HEK293 (cell line): ENCODE measurements at regions not wholly inside any gene's neighbourhood (a gene's known extent, or its start where the extent isn't known, plus 50 kb on each side); places are given as distances from the start of the nearest gene placed in this dataset.

Source experiments
- CTCF ChIA-PET: fragments of 350-600 bp; formaldehyde crosslinking; extraction: SDS; loops from one replicate; lab custom pipeline; 2021; ENCODE audit warnings: antibody characterized with exemption; lab: Yijun Ruan, JAX
- POLR2A ChIA-PET: fragments of 300-600 bp; formaldehyde crosslinking; extraction: SDS; loops from one replicate; lab custom pipeline; 2020; ENCODE audit warnings: antibody characterized with exemption, inconsistent platforms; lab: Yijun Ruan, JAX
- H3K27ac ChIP-seq: fragments of 200-500 bp; sonication (Bioruptor generic); 2 replicates; pipeline ENCODE4 v1.5.1; 2014; ENCODE audit warnings: low read depth, low read length, control low read depth, inconsistent platforms; ENCODE audit errors: extremely low read depth
- H3K36me3 ChIP-seq, 2 experiments: fragments of 200-500 bp in 1 of 2; sonication (Bioruptor generic) in 1 of 2; 1 replicate in 1 of 2; 2 replicates in 1 of 2; pipeline ENCODE4 v1.5.1; 2014 to 2017; ENCODE audit warnings: inconsistent platforms in 2 of 2, low read length in 2 of 2; ENCODE audit not compliant: control insufficient read depth in 2 of 2, insufficient read depth in 1 of 2
- H3K4me1 ChIP-seq: fragments of 200-500 bp; sonication (Bioruptor generic); 2 replicates; pipeline ENCODE4 v1.5.1; 2014; ENCODE audit warnings: mild to moderate bottlenecking, low read length, inconsistent platforms; ENCODE audit not compliant: control insufficient read depth, insufficient read depth
- H3K4me3 ChIP-seq: 2 replicates; pipeline ENCODE4 v1.5.1; 2011; ENCODE audit warnings: low read depth, mild to moderate bottlenecking, control low read depth, low read length, moderate library complexity
- H3K9me3 ChIP-seq: fragments of 200-500 bp; sonication (Bioruptor generic); 2 replicates; pipeline ENCODE4 v1.5.1; 2014; ENCODE audit warnings: low read depth, low read length, inconsistent platforms; ENCODE audit not compliant: control insufficient read depth, insufficient read depth
- KLF1 ChIP-seq: fragments of 450-650 bp; formaldehyde crosslinking; IDR thresholded peaks from 2 replicates; pipeline ENCODE4 v1.5.1; 2016; ENCODE audit warnings: missing biosample characterization, missing genetic modification characterization
- MEIS1 ChIP-seq: sonication (generic); formaldehyde crosslinking; IDR thresholded peaks from 2 replicates; pipeline ENCODE4 v1.8.1; 2022; ENCODE audit warnings: missing genetic modification reagents, mild to moderate bottlenecking, borderline replicate concordance
- SP2 ChIP-seq: fragments of 450-650 bp; formaldehyde crosslinking; IDR thresholded peaks from 2 replicates; pipeline ENCODE4 v1.5.1; 2016; ENCODE audit warnings: missing biosample characterization, missing genetic modification characterization
- TRIM28 ChIP-seq: IDR thresholded peaks from 2 replicates; pipeline ENCODE4 v1.6.1; 2011; ENCODE audit warnings: low read length, control low read depth, borderline replicate concordance
- ZBTB1 ChIP-seq: fragments of 450-650 bp; formaldehyde crosslinking; IDR thresholded peaks from 2 replicates; pipeline ENCODE4 v1.5.1; 2016; ENCODE audit warnings: missing biosample characterization, missing genetic modification characterization
- ZBTB20 ChIP-seq: fragments of 450-650 bp; formaldehyde crosslinking; IDR thresholded peaks from 2 replicates; pipeline ENCODE4 v1.5.1; 2016; ENCODE audit warnings: missing biosample characterization, missing genetic modification characterization
- ZFP69B ChIP-seq: fragments of 450-650 bp; formaldehyde crosslinking; IDR thresholded peaks from 2 replicates; pipeline ENCODE4 v1.5.1; 2016; ENCODE audit warnings: missing biosample characterization, missing genetic modification characterization
- ZIC2 ChIP-seq: fragments of 450-650 bp; formaldehyde crosslinking; IDR thresholded peaks from 2 replicates; pipeline ENCODE4 v1.5.1; 2016; ENCODE audit warnings: missing biosample characterization, missing genetic modification characterization
- ZNF132 ChIP-seq: fragments of 450-650 bp; formaldehyde crosslinking; IDR thresholded peaks from 2 replicates; pipeline ENCODE4 v1.5.1; 2017; ENCODE audit warnings: missing biosample characterization, missing genetic modification characterization, borderline replicate concordance
- ZNF146 ChIP-seq: fragments of 450-650 bp; formaldehyde crosslinking; IDR thresholded peaks from 2 replicates; pipeline ENCODE4 v1.5.1; 2016; ENCODE audit warnings: missing biosample characterization, missing genetic modification characterization
- ZNF155 ChIP-seq: fragments of 450-650 bp; formaldehyde crosslinking; IDR thresholded peaks from 2 replicates; pipeline ENCODE4 v1.5.1; 2016; ENCODE audit warnings: missing biosample characterization, missing genetic modification characterization
- ZNF223 ChIP-seq: fragments of 450-650 bp; formaldehyde crosslinking; IDR thresholded peaks from 2 replicates; pipeline ENCODE4 v1.5.1; 2016; ENCODE audit warnings: missing biosample characterization, missing genetic modification characterization
- ZNF266 ChIP-seq: fragments of 450-650 bp; formaldehyde crosslinking; IDR thresholded peaks from 2 replicates; pipeline ENCODE4 v1.5.1; 2016; ENCODE audit warnings: missing biosample characterization, missing genetic modification characterization, low read depth
- ZNF501 ChIP-seq: fragments of 450-650 bp; formaldehyde crosslinking; IDR thresholded peaks from 2 replicates; pipeline ENCODE4 v1.5.1; 2016; ENCODE audit warnings: missing biosample characterization, missing genetic modification characterization
- ZNF510 ChIP-seq: fragments of 450-650 bp; formaldehyde crosslinking; IDR thresholded peaks from 2 replicates; pipeline ENCODE4 v1.5.1; 2018; ENCODE audit warnings: mild to moderate bottlenecking, missing genetic modification characterization, missing biosample characterization; ENCODE audit not compliant: insufficient replicate concordance
- ZNF610 ChIP-seq: fragments of 450-650 bp; formaldehyde crosslinking; IDR thresholded peaks from 2 replicates; pipeline ENCODE4 v1.5.1; 2016; ENCODE audit warnings: missing biosample characterization, missing genetic modification characterization, borderline replicate concordance
- ZNF830 ChIP-seq: fragments of 450-650 bp; IDR thresholded peaks from 2 replicates; pipeline ENCODE4 v1.5.0; 2018; ENCODE audit warnings: missing biosample characterization, missing genetic modification characterization, low read depth, mild to moderate bottlenecking, moderate library complexity
- TF ChIP-seq, protein P1 (sequence below): fragments of 450-650 bp; formaldehyde crosslinking; IDR thresholded peaks from 2 replicates; pipeline ENCODE4 v1.5.1; 2017; ENCODE audit warnings: missing biosample characterization, missing genetic modification characterization
- TF ChIP-seq, protein P2 (sequence below): fragments of 450-650 bp; IDR thresholded peaks from 2 replicates; pipeline ENCODE4 v1.5.1; 2018; ENCODE audit warnings: missing biosample characterization, mild to moderate bottlenecking, missing genetic modification characterization
- TF ChIP-seq, protein P3 (sequence below): fragments of 450-650 bp; formaldehyde crosslinking; IDR thresholded peaks from 2 replicates; pipeline ENCODE4 v1.5.1; 2016; ENCODE audit warnings: missing biosample characterization, missing genetic modification characterization
- TF ChIP-seq, protein P4 (sequence below): fragments of 450-650 bp; formaldehyde crosslinking; IDR thresholded peaks from 2 replicates; pipeline ENCODE4 v1.5.1; 2016; ENCODE audit warnings: missing biosample characterization, missing genetic modification characterization
- TF ChIP-seq, protein P5 (sequence below): fragments of 450-650 bp; formaldehyde crosslinking; IDR thresholded peaks from 2 replicates; pipeline ENCODE4 v1.5.1; 2016; ENCODE audit warnings: missing biosample characterization, missing genetic modification characterization

DNA sequence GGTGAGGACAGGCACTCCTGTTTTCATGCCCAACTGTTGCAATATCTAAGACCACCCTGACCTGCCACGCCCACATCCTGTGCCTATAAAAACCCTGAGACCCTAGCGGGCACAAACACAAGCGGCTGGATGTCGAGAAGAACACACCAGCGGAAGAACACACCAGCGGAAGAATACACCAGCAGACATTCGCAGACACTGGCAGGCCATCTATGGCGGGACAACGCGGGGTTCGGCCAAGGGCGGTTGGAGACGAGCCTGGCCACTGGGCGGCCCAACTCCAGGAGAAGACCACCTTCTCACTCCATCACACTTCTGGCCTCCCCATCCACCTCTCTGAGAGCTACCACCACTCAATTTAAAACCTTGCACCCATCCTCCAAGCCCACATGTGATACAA, 361.4 kb downstream of the FAT4 start:
- H3K4me1 ChIP-seq: no peaks in the 10 kb centered on the region
- H3K4me3 ChIP-seq: no peak overlapping the region
- no peak overlapping the region for H3K27ac ChIP-seq
- no peaks in the 10 kb centered on the region for H3K9me3 ChIP-seq
- ChIA-PET POLR2A (no interaction called here), CTCF (no interaction called here)
- no peak for TF ChIP-seq TRIM28
- TF ChIP-seq, protein P1, sequence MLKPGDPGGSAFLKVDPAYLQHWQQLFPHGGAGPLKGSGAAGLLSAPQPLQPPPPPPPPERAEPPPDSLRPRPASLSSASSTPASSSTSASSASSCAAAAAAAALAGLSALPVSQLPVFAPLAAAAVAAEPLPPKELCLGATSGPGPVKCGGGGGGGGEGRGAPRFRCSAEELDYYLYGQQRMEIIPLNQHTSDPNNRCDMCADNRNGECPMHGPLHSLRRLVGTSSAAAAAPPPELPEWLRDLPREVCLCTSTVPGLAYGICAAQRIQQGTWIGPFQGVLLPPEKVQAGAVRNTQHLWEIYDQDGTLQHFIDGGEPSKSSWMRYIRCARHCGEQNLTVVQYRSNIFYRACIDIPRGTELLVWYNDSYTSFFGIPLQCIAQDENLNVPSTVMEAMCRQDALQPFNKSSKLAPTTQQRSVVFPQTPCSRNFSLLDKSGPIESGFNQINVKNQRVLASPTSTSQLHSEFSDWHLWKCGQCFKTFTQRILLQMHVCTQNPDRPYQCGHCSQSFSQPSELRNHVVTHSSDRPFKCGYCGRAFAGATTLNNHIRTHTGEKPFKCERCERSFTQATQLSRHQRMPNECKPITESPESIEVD (tag by site-specific recombination): no peak
- no peaks in the 10 kb centered on the region for H3K36me3 ChIP-seq

DNA sequence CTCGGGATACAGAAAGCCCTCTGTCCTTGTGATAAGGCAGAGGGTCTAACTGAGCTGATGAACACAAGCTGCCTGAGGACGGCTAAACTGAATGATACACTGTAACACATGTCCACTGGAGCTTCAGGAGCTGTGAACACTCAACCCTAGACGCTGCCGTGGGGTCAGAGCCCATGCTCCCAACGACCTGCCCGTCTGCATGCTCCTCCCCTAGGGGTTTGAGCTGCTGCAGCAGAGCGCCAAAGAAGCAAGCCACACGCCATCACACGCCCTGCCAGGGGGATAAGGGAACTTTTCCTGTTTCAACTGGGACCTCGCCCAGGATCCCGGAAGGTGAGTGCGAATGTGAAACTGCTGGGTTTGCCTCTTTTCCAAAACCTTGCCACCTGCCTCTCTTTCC, 361.8 kb downstream of the FAT4 start:
- CTCF ChIA-PET: no interaction called here
- TF ChIP-seq, protein P2, sequence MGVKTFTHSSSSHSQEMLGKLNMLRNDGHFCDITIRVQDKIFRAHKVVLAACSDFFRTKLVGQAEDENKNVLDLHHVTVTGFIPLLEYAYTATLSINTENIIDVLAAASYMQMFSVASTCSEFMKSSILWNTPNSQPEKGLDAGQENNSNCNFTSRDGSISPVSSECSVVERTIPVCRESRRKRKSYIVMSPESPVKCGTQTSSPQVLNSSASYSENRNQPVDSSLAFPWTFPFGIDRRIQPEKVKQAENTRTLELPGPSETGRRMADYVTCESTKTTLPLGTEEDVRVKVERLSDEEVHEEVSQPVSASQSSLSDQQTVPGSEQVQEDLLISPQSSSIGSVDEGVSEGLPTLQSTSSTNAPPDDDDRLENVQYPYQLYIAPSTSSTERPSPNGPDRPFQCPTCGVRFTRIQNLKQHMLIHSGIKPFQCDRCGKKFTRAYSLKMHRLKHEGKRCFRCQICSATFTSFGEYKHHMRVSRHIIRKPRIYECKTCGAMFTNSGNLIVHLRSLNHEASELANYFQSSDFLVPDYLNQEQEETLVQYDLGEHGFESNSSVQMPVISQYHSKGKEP (tag by site-specific recombination): no peak
- TF ChIP-seq ZNF266 (no peak), ZNF610 (no peak), ZIC2 (tag by site-specific recombination) (no peak), ZNF146 (tag by site-specific recombination) (no peak), ZNF132 (tag by site-specific recombination) (no peak), ZNF223 (tag by site-specific recombination) (no peak), KLF1 (tag by site-specific recombination) (no peak), ZNF501 (tag by site-specific recombination) (no peak), ZBTB20 (tag by site-specific recombination) (no peak), ZNF510 (tag by site-specific recombination) (no peak), SP2 (tag by site-specific recombination) (no peak), ZBTB1 (tag by site-specific recombination) (no peak), ZNF155 (no peak), MEIS1 (CRISPR knock-in tag) (no peak), ZFP69B (tag by site-specific recombination) (no peak), ZNF830 (no peak)
- TF ChIP-seq, protein P3, sequence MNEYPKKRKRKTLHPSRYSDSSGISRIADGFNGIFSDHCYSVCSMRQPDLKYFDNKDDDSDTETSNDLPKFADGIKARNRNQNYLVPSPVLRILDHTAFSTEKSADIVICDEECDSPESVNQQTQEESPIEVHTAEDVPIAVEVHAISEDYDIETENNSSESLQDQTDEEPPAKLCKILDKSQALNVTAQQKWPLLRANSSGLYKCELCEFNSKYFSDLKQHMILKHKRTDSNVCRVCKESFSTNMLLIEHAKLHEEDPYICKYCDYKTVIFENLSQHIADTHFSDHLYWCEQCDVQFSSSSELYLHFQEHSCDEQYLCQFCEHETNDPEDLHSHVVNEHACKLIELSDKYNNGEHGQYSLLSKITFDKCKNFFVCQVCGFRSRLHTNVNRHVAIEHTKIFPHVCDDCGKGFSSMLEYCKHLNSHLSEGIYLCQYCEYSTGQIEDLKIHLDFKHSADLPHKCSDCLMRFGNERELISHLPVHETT: no peak
- TF ChIP-seq, protein P4, sequence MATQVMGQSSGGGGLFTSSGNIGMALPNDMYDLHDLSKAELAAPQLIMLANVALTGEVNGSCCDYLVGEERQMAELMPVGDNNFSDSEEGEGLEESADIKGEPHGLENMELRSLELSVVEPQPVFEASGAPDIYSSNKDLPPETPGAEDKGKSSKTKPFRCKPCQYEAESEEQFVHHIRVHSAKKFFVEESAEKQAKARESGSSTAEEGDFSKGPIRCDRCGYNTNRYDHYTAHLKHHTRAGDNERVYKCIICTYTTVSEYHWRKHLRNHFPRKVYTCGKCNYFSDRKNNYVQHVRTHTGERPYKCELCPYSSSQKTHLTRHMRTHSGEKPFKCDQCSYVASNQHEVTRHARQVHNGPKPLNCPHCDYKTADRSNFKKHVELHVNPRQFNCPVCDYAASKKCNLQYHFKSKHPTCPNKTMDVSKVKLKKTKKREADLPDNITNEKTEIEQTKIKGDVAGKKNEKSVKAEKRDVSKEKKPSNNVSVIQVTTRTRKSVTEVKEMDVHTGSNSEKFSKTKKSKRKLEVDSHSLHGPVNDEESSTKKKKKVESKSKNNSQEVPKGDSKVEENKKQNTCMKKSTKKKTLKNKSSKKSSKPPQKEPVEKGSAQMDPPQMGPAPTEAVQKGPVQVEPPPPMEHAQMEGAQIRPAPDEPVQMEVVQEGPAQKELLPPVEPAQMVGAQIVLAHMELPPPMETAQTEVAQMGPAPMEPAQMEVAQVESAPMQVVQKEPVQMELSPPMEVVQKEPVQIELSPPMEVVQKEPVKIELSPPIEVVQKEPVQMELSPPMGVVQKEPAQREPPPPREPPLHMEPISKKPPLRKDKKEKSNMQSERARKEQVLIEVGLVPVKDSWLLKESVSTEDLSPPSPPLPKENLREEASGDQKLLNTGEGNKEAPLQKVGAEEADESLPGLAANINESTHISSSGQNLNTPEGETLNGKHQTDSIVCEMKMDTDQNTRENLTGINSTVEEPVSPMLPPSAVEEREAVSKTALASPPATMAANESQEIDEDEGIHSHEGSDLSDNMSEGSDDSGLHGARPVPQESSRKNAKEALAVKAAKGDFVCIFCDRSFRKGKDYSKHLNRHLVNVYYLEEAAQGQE (tag by site-specific recombination): no peak
- TF ChIP-seq, protein P5, sequence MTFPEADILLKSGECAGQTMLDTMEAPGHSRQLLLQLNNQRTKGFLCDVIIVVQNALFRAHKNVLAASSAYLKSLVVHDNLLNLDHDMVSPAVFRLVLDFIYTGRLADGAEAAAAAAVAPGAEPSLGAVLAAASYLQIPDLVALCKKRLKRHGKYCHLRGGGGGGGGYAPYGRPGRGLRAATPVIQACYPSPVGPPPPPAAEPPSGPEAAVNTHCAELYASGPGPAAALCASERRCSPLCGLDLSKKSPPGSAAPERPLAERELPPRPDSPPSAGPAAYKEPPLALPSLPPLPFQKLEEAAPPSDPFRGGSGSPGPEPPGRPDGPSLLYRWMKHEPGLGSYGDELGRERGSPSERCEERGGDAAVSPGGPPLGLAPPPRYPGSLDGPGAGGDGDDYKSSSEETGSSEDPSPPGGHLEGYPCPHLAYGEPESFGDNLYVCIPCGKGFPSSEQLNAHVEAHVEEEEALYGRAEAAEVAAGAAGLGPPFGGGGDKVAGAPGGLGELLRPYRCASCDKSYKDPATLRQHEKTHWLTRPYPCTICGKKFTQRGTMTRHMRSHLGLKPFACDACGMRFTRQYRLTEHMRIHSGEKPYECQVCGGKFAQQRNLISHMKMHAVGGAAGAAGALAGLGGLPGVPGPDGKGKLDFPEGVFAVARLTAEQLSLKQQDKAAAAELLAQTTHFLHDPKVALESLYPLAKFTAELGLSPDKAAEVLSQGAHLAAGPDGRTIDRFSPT (tag by site-specific recombination): no peak
- H3K27ac ChIP-seq: no peak overlapping the region

More for the DNA sequence above, 361.8 kb downstream of the FAT4 start:
- no peak overlapping the region for H3K4me3 ChIP-seq
- no peaks in the 10 kb centered on the region for H3K36me3 ChIP-seq
- POLR2A ChIA-PET: interaction anchor here (0.7 kb wide), 1 partner anchor 10 kb away, joined by 3 read pairs; no protein-coding TSS in a partner anchor
- H3K4me1 ChIP-seq: no peaks in the 10 kb centered on the region
- H3K9me3 ChIP-seq: no peaks in the 10 kb centered on the region
